ENCODE measurements at regions not wholly inside any gene's neighbourhood (a gene's known extent, or its start where the extent isn't known, plus 50 kb on each side); places are given as distances from the start of the nearest gene placed in this dataset.

GRCh38 chr14:101169267-101169666 lies 265.7 kb upstream of the RTL1 start:
- no peak for TF ChIP-seq POLR2AphosphoS5 (IDR thresholded peaks at IDR 0.05; ENCODE audit: low read depth, low read length)
- no peak for TF ChIP-seq TAF1 (IDR thresholded peaks at IDR 0.05; ENCODE audit: borderline replicate concordance, low read depth, low read length)

Data from GM12892 (cell line).